Ovary (tissue), 7 donors: ENCODE measurements at regions not wholly inside any gene's neighbourhood (a gene's known extent, or its start where the extent isn't known, plus 50 kb on each side); places are given as distances from the start of the nearest gene placed in this dataset. TPM values are rescaled to one million over a fixed set of nuclear protein-coding genes. Genes with fewer than 3 reads are reported as not detected.

ENCODE experiments used
- DNase-seq, 5 donors: peaks; one replicate each; pipeline ENCODE4 v3.0.0-alpha.2; 2019 to 2020
- H3K27ac ChIP-seq, 2 donors: fragments of 200-600 bp; one replicate each; pipeline versions ENCODE4 v1.5.1 to v1.8.0; 2019 to 2022
- H3K27me3 ChIP-seq: fragments of 200-600 bp; one replicate; pipeline ENCODE4 v1.8.0; 2022
- H3K36me3 ChIP-seq: fragments of 200-600 bp; sonication (generic); one replicate; pipeline ENCODE4 v1.5.1; 2019
- H3K4me1 ChIP-seq: one replicate; pipeline ENCODE4 v1.8.1; 2013; ENCODE audit warnings: mild to moderate bottlenecking, moderate library complexity; ENCODE audit not compliant: insufficient read depth
- H3K4me3 ChIP-seq: fragments of 200-600 bp; sonication (generic); one replicate; pipeline ENCODE4 v1.5.1; 2017
- H3K9me3 ChIP-seq, 2 donors: fragments of 200-600 bp in 1 of 2; sonication (generic) in 1 of 2; one replicate each; pipeline versions ENCODE4 v1.5.1 to v1.8.1; 2013 to 2019; ENCODE audit warnings: mild to moderate bottlenecking in 1 of 2, moderate library complexity in 1 of 2
- EP300 ChIP-seq: sonication (generic); formaldehyde crosslinking; IDR thresholded peaks from one replicate; pipeline ENCODE4 v1.6.1; 2017; ENCODE audit warnings: antibody characterized with exemption
- POLR2A ChIP-seq: fragments of 450-650 bp; IDR thresholded peaks from one replicate; pipeline ENCODE4 v1.6.1; 2017; ENCODE audit warnings: antibody characterized with exemption, mild to moderate bottlenecking, moderate library complexity
- WGBS, 3 donors: extraction: QIAGEN DNeasy Blood & Tissue Kit in 1 of 3; methylation state at CpG; one replicate each; pipeline versions ENCODE4 v1.1.5 to v1.1.7; 2013 to 2017; 5-methylcytosine and 5-hydroxymethylcytosine counted together
- intact Hi-C, 4 donors: fragments of 100-400 bp; cut with DNase I; formaldehyde crosslinking; loops; one replicate each; pipeline versions ENCODE4 v1.11.0 to v1.15.1; 2022 to 2023
- small RNA-seq: library from RNA; depleted of rRNA; stranded (forward); fragments of <200 nt; gene quantifications from one replicate; pipeline ENCODE3, GENCODE V24; 2016
- TF ChIP-seq, protein P1 (sequence below), 3 donors: fragments of 450-650 bp in 2 of 3; fragments of 200-600 bp in 1 of 3; IDR thresholded peaks; one replicate each; pipeline versions ENCODE4 v1.5.1 to v1.8.0; 2016 to 2022; ENCODE audit warnings: antibody characterized with exemption in 3 of 3, mild to moderate bottlenecking in 1 of 3
- donor health status: DM: no; HTN: no; CAD: no; lungs with moderate emphysema.
- donor health status: DM: no; HTN: no; CAD: no.
- donor health status: Bipolar disorder and iron deficiency.
- donor health status: DM: no; HTN: no; CAD: no.
- donor health status: DM: yes; HTN: yes; CAD: no.

DNA sequence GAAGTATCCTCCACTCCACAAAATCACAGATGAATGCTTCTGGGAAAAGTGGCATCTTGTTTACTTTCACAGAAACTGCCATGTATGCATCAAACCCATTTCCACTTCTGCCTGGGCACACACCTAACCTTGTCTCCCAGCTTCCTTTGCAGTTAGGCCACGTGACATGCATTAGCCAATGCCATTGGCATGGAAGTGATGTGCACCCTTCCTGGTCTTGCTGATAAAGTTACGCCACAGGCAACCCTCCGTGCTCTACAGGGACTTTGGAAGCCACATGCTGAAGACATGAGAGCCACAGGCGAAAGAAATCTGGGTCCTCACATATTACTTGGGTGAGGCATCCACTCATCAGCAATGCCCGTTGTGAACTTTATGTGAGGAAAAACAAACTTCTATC is 123.3 kb downstream of the USP46 start:
- H3K27me3 ChIP-seq, result no peaks in the 10 kb centered on the region
- DNase-seq, result no peak
- no peaks in the 10 kb centered on the region for H3K36me3 ChIP-seq
- no peak for TF ChIP-seq POLR2A
- TF ChIP-seq, protein P1, sequence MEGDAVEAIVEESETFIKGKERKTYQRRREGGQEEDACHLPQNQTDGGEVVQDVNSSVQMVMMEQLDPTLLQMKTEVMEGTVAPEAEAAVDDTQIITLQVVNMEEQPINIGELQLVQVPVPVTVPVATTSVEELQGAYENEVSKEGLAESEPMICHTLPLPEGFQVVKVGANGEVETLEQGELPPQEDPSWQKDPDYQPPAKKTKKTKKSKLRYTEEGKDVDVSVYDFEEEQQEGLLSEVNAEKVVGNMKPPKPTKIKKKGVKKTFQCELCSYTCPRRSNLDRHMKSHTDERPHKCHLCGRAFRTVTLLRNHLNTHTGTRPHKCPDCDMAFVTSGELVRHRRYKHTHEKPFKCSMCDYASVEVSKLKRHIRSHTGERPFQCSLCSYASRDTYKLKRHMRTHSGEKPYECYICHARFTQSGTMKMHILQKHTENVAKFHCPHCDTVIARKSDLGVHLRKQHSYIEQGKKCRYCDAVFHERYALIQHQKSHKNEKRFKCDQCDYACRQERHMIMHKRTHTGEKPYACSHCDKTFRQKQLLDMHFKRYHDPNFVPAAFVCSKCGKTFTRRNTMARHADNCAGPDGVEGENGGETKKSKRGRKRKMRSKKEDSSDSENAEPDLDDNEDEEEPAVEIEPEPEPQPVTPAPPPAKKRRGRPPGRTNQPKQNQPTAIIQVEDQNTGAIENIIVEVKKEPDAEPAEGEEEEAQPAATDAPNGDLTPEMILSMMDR (IDR thresholded peaks at IDR 0.05), result no peak
- no peak for TF ChIP-seq EP300
- intact Hi-C loops, result no loop called here
- H3K4me3 ChIP-seq, result no peak overlapping the region
- H3K27ac ChIP-seq, result no peak overlapping the region
- 88 to 93% (median 89%) methylated on average over 5 of the region's 5 CpGs for WGBS, 3 donors
- no peaks in the 10 kb centered on the region for H3K9me3 ChIP-seq
- no peaks in the 10 kb centered on the region for H3K4me1 ChIP-seq

Small RNA genes lying in the stretch of these regions (small RNA-seq; reads per million reads assigned to genes)
- gene RNU6-1252P, result not detected
